ENCODE measurements at regions not wholly inside any gene's neighbourhood (a gene's known extent, or its start where the extent isn't known, plus 50 kb on each side); places are given as distances from the start of the nearest gene placed in this dataset.
A peak's percentile ranks its signal among the peaks of the same experiment; 100 is the strongest.
"Not testable (repeated sequence)": the region's sequence is repeated elsewhere in the genome, so short reads cannot be mapped to it uniquely, and the experiment has no call there.

GRCh38 chrX:73905749-73906374 is 53.3 kb upstream of the XIST start:
- not testable (repeated sequence) for H4K20me1 ChIP-seq (ENCODE audit: control insufficient read depth, extremely low read depth, insufficient read depth, low read length); H2AFZ ChIP-seq (ENCODE audit: low read length); H3K79me2 ChIP-seq (ENCODE audit: control insufficient read depth, insufficient read depth, low read length); H3K27me3 ChIP-seq (ENCODE audit: control insufficient read depth, insufficient read depth, low read length); DNase-seq (ENCODE audit: low read depth in 2 of 2); H3K4me1 ChIP-seq (ENCODE audit: control insufficient read depth, extremely low read depth, insufficient read depth, low read length); H3K9ac ChIP-seq (ENCODE audit: insufficient read depth, low read length); H3K4me3 ChIP-seq (replicated peaks in 1 of 4; ENCODE audit: control extremely low read depth in 1 of 4, insufficient read depth in 1 of 4, low read depth in 3 of 4, low read length in 4 of 4); H3K9me3 ChIP-seq (ENCODE audit: control insufficient read depth, insufficient read depth, low read depth, low read length); H3K27ac ChIP-seq (ENCODE audit: insufficient read depth, low read length); H3K36me3 ChIP-seq (ENCODE audit: control insufficient read depth, insufficient read depth, low read length); H3K4me2 ChIP-seq (ENCODE audit: extremely low read depth, insufficient read depth, low read length)

- H3K4me2 ChIP-seq (ENCODE audit: extremely low read depth, insufficient read depth, low read length): no peak overlapping the region
- H3K36me3 ChIP-seq (ENCODE audit: control insufficient read depth, insufficient read depth, low read length): no peaks in the 10 kb centered on the region
- no peak overlapping the region for H3K9ac ChIP-seq (ENCODE audit: insufficient read depth, low read length)
- H3K79me2 ChIP-seq (ENCODE audit: control insufficient read depth, insufficient read depth, low read length): no peaks in the 10 kb centered on the region
- H4K20me1 ChIP-seq (ENCODE audit: control insufficient read depth, extremely low read depth, insufficient read depth, low read length): no peaks in the 10 kb centered on the region
- H3K27me3 ChIP-seq (ENCODE audit: control insufficient read depth, insufficient read depth, low read length): no peaks in the 10 kb centered on the region
- no peak for TF ChIP-seq CTCF (conservative IDR thresholded peaks at IDR 0.05 in 1 of 2, IDR thresholded peaks at IDR 0.05 in 1 of 2; ENCODE audit: low read depth in 1 of 2, low read length in 2 of 2)
- TF ChIP-seq EZH2 (IDR thresholded peaks at IDR 0.05; ENCODE audit: low read length, missing control alignments): no peak
- DNase-seq (ENCODE audit: low read depth in 2 of 2): peak in 1 of 2 donors; percentile 27
- no peaks in the 10 kb centered on the region for H3K9me3 ChIP-seq (ENCODE audit: control insufficient read depth, insufficient read depth, low read depth, low read length)
- no peak overlapping the region for H3K4me3 ChIP-seq (replicated peaks in 1 of 4; ENCODE audit: control extremely low read depth in 1 of 4, insufficient read depth in 1 of 4, low read depth in 3 of 4, low read length in 4 of 4)
- H3K4me1 ChIP-seq (ENCODE audit: control insufficient read depth, extremely low read depth, insufficient read depth, low read length): no peaks in the 10 kb centered on the region
- no peak overlapping the region for H3K27ac ChIP-seq (ENCODE audit: insufficient read depth, low read length)
- no peak overlapping the region for H2AFZ ChIP-seq (ENCODE audit: low read length)
These were observed 51.4 kb upstream of the XIST start for GRCh38 chrX:73903941-73904340.
